A673 (cell line): ENCODE measurements at regions not wholly inside any gene's neighbourhood (a gene's known extent, or its start where the extent isn't known, plus 50 kb on each side); places are given as distances from the start of the nearest gene placed in this dataset.

Experiments used
- BruUV-seq: library from RNA; stranded (reverse); fragments of 400-500 nt; replicated peaks from 2 replicates; lab custom pipeline; 2021; lab: Mats Ljungman, UMichigan
- CTCF ChIA-PET: fragments of 300-600 bp; sonication (Branson Sonifier 250); formaldehyde crosslinking; loops from one replicate; lab custom pipeline; 2022; ENCODE audit warnings: antibody characterized with exemption; lab: Charles Lee
- POLR2A ChIA-PET: fragments of 300-600 bp; sonication (Branson Sonifier 250); formaldehyde crosslinking; loops from one replicate; lab custom pipeline; 2022; ENCODE audit warnings: antibody characterized with exemption; ENCODE audit not compliant: low non-redundant PET; lab: Charles Lee
- DNase-seq: peaks from one replicate; pipeline ENCODE4 v3.0.0-alpha.2; 2015; ENCODE audit warnings: low spot score
- H3K27ac ChIP-seq: fragments of 200-600 bp; sonication (generic); 2 replicates; pipeline ENCODE4 v1.5.1; 2016; ENCODE audit warnings: mixed run types, low read depth, mild to moderate bottlenecking, mixed read lengths, antibody characterized with exemption, low read length; ENCODE audit not compliant: poor library complexity, severe bottlenecking
- H3K27me3 ChIP-seq: fragments of 200-600 bp; sonication (generic); replicated peaks from 2 replicates; pipeline ENCODE4 v1.6.1; 2017; ENCODE audit warnings: mixed run types, low read depth, mild to moderate bottlenecking, mixed read lengths, antibody characterized with exemption, low read length; ENCODE audit not compliant: insufficient read depth, poor library complexity
- H3K36me3 ChIP-seq: fragments of 200-600 bp; sonication (generic); 2 replicates; pipeline ENCODE4 v1.6.1; 2016; ENCODE audit warnings: mixed run types, mild to moderate bottlenecking, mixed read lengths, antibody characterized with exemption, low read length; ENCODE audit not compliant: insufficient read depth, poor library complexity, severe bottlenecking
- H3K4me1 ChIP-seq: fragments of 200-600 bp; sonication (generic); 2 replicates; pipeline ENCODE4 v1.6.1; 2017; ENCODE audit warnings: mixed run types, mild to moderate bottlenecking, mixed read lengths, antibody characterized with exemption, low read length; ENCODE audit not compliant: insufficient read depth, poor library complexity, severe bottlenecking
- H3K4me3 ChIP-seq: fragments of 200-600 bp; sonication (generic); 2 replicates; pipeline ENCODE4 v1.5.1; 2016; ENCODE audit warnings: low read depth, mixed run types, mild to moderate bottlenecking, mixed read lengths, low read length; ENCODE audit not compliant: poor library complexity, severe bottlenecking
- H3K9me3 ChIP-seq: fragments of 200-600 bp; sonication (generic); 2 replicates; pipeline ENCODE4 v1.6.1; 2016; ENCODE audit warnings: mixed run types, low read depth, mild to moderate bottlenecking, mixed read lengths, antibody characterized with exemption, low read length; ENCODE audit not compliant: poor library complexity, severe bottlenecking
- EZH2 ChIP-seq: fragments of 200-600 bp; sonication (generic); IDR thresholded peaks from 2 replicates; pipeline ENCODE4 v1.6.1; 2017; ENCODE audit warnings: borderline replicate concordance, low read depth, mild to moderate bottlenecking, mixed read lengths, antibody characterized with exemption, low read length; ENCODE audit not compliant: poor library complexity, severe bottlenecking
- intact Hi-C: fragments of 100-400 bp; cut with micrococcal nuclease; formaldehyde crosslinking; loops from one replicate; pipeline ENCODE4 v1.10.0; 2022; ENCODE audit not compliant: unreplicated experiment
- TF ChIP-seq, protein P1 (sequence below): fragments of 300-800, 200-600 bp; sonication (generic); conservative IDR thresholded peaks from 2 replicates; pipeline ENCODE4 v1.5.1; 2017; ENCODE audit warnings: low read depth, mild to moderate bottlenecking, antibody characterized with exemption, low read length, moderate library complexity, mixed read lengths

GRCh38 chr6:104595311-104595820 lies 264.4 kb downstream of the HACE1 start:
- DNase-seq: no peak
- no peak for TF ChIP-seq EZH2
- TF ChIP-seq, protein P1, sequence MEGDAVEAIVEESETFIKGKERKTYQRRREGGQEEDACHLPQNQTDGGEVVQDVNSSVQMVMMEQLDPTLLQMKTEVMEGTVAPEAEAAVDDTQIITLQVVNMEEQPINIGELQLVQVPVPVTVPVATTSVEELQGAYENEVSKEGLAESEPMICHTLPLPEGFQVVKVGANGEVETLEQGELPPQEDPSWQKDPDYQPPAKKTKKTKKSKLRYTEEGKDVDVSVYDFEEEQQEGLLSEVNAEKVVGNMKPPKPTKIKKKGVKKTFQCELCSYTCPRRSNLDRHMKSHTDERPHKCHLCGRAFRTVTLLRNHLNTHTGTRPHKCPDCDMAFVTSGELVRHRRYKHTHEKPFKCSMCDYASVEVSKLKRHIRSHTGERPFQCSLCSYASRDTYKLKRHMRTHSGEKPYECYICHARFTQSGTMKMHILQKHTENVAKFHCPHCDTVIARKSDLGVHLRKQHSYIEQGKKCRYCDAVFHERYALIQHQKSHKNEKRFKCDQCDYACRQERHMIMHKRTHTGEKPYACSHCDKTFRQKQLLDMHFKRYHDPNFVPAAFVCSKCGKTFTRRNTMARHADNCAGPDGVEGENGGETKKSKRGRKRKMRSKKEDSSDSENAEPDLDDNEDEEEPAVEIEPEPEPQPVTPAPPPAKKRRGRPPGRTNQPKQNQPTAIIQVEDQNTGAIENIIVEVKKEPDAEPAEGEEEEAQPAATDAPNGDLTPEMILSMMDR: no peak
- Histone ChIP-seq H3K4me1 (peaks cover 49% of the 10 kb centered on the region), H3K27me3 (no peaks in the 10 kb centered on the region), H3K27ac (no peak overlapping the region), H3K4me3 (no peak overlapping the region), H3K9me3 (no peaks in the 10 kb centered on the region), H3K36me3 (no peaks in the 10 kb centered on the region)
- POLR2A ChIA-PET: no interaction called here
- CTCF ChIA-PET: no interaction called here
- no TSS peak for BruUV-seq
- intact Hi-C loops: no loop called here

DNA sequence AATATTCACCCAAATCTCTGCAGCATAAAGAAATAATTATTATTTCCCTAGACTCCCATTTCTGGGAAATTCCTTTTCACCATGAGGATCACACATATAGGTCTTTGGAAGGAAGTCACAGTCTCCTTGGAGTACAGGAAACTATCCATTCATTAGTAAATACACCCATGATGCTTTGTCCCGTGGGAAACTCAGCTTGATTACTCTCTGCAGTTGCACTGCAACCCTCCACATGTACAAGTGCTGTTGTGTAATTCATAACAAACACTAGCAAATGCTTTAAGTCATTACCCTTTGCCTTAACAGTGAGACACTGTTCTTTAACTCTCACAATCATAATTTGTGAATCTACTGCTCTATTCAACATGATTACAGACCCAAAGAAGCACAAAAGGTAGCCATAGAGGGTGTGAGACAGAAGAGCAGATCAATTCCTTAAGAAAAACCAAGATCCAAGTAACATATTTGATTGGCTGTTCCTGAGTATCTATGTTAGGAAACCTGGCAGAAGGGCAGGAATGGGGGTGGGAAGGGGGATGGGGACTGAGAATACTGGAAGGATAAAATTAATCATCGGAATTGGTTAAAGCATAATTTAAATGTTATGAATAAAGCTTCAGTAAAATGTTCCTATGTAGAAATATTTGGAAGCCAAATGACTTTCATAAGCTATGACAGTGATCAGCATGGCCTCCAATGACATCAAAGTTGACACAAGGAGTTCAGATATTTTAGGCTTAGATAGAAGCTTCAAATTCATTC lies 268.0 kb downstream of the HACE1 start:
- peak; percentile 56 for DNase-seq
- ChIA-PET CTCF (no interaction called here), POLR2A (no interaction called here)
- peaks cover 14% of the 10 kb centered on the region for H3K4me1 ChIP-seq
- H3K27ac ChIP-seq: no peak overlapping the region
- TF ChIP-seq EZH2: no peak
- TF ChIP-seq, protein P1: no peak
- intact Hi-C loops: no loop called here
- H3K27me3 ChIP-seq: no peaks in the 10 kb centered on the region
- no peaks in the 10 kb centered on the region for H3K36me3 ChIP-seq
- no peak overlapping the region for H3K4me3 ChIP-seq
- H3K9me3 ChIP-seq: no peaks in the 10 kb centered on the region
- no TSS peak for BruUV-seq

- no peak for DNase-seq
- POLR2A ChIA-PET: no interaction called here
- H3K27ac ChIP-seq: no peak overlapping the region
- CTCF ChIA-PET: no interaction called here
- no peaks in the 10 kb centered on the region for H3K27me3 ChIP-seq
- intact Hi-C loops: no loop called here
- BruUV-seq: no TSS peak
- TF ChIP-seq EZH2: no peak
- TF ChIP-seq, protein P1: no peak
- no peak overlapping the region for H3K4me3 ChIP-seq
- H3K9me3 ChIP-seq: no peaks in the 10 kb centered on the region
- H3K4me1 ChIP-seq: peaks cover 14% of the 10 kb centered on the region
- no peaks in the 10 kb centered on the region for H3K36me3 ChIP-seq
These were observed 269.8 kb downstream of the HACE1 start for GRCh38 chr6:104589940-104590339.
